NCI-H2227 treated with DMSO at 0.1 percent for 48 hours (cell line): ENCODE measurements at regions not wholly inside any gene's neighbourhood (a gene's known extent, or its start where the extent isn't known, plus 50 kb on each side); places are given as distances from the start of the nearest gene placed in this dataset.
"Not testable (repeated sequence)": the region's sequence is repeated elsewhere in the genome, so short reads cannot be mapped to it uniquely, and the experiment has no call there.

Source experiments
- DNase-seq: peaks from one replicate; lab custom pipeline; 2025; lab: John Stamatoyannopoulos, UW

- DNase-seq, result peak; percentile 2
Measured at GRCh38 chr16:35102780-35103403, 1643.5 kb downstream of the TP53TG3F start.

DNA sequence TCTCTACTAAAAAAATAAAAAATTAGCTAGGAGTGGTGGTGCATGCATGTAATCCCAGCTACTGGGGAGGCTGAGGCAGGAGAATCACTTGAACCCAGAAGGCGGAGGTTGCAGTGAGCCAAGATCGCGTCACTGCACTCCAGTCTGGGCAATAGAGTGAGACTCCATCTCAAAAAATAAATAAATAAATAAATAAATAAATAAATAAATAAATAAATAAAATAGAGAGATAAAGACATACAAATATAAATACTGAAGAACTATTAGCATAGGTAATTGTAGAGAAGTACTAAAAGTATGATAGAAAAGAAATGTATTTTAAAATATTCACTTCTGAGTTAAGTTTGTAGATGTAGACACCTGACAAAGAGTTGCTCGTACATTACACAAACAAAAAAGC is 1652.4 kb downstream of the TP53TG3F start:
- DNase-seq, result not testable (repeated sequence)

DNA sequence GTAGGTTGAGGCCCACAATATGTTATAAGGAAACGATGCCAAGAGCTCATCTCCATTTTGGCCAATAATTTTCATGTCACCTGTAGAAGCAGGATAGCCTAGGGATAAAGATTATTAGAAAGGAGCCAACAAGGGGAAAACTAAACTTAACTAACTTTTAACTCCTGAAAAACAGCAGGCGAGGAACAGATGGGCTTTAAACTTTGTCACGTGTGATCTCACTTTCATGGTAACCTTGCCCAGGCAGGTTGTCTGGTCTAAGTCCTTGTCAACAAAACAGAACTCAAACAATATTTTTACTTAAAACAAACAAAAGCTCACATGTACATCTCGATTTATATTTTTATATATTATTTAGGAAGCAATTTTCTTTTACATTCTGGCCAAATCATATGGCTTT is 1672.0 kb downstream of the TP53TG3F start:
- no peak for DNase-seq

DNA sequence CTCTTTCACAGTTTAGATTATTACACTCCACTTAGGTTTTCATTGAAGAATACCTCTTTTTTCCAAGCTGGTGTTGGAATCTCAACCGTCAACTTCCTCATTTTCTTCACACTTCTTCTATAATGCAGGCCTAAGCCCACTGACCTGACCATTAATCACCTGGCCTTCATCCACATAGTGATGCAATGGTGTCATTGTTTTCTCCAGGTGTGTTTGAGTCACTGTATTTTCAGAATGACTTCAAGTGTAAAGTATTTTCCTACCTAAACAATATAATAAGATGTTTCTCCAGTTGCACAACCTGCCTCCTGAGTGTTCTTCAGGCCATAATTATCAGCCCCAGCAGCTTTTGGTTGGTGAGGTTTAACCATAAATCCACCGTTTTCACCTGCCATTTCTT is 1675.1 kb downstream of the TP53TG3F start:
- no peak for DNase-seq

GRCh38 chr16:35140293-35140986 is 1681.0 kb downstream of the TP53TG3F start:
- no peak for DNase-seq

- no peak for DNase-seq
Measured at GRCh38 chr16:35141303-35141702, 1681.9 kb downstream of the TP53TG3F start.

DNA sequence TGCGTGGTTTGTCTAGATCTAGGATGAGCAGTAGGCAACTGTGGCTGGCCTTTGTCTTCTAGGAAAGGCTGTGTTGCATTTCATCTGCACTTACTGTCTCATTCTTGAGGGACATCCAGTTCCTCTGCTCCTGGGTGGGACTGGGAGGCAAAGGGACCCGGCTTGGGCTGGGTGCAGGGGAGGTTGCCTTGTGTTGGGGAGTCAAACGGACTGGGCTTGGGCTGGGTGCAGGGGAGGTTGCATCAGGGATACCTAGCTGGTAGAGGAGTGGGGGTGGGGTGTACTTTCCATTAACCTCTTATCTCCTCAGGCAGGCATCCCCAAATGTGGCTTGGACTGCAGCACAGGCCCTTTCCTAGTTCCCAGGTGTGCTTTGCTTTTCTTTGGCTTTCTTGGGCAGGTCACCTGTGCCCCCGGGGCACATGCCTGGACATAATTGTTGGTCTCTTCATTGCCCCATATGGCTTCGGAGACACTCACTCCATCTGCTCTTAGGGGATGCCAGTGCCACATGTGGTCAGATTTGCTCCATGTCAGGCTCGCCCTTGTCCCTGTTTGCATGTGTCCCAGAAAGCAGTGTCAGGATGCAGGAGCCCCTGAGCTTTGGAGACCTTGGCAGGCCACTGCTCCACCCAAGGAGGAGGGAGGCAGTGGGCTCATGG is 1682.9 kb downstream of the TP53TG3F start:
- DNase-seq, result no peak

DNA sequence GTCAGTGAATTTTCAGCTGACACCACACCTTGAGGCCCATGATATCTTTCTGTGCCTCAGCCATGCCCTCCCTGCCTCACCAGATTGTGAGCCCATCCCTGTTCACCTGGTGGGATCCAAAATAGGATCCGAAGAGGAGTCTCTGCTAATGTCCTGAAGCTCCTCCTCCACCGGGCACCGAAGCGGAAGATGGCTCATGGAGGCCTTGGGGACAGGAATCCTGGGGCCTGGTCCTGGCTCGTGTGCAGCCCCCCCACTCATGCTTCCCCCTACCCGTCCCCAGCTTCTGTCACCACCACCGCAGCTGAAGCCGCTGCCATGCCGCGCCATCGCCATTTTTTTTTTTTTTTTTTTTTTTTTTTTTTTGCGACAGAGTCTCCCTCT is 1683.4 kb downstream of the TP53TG3F start:
- DNase-seq, result no peak

DNA sequence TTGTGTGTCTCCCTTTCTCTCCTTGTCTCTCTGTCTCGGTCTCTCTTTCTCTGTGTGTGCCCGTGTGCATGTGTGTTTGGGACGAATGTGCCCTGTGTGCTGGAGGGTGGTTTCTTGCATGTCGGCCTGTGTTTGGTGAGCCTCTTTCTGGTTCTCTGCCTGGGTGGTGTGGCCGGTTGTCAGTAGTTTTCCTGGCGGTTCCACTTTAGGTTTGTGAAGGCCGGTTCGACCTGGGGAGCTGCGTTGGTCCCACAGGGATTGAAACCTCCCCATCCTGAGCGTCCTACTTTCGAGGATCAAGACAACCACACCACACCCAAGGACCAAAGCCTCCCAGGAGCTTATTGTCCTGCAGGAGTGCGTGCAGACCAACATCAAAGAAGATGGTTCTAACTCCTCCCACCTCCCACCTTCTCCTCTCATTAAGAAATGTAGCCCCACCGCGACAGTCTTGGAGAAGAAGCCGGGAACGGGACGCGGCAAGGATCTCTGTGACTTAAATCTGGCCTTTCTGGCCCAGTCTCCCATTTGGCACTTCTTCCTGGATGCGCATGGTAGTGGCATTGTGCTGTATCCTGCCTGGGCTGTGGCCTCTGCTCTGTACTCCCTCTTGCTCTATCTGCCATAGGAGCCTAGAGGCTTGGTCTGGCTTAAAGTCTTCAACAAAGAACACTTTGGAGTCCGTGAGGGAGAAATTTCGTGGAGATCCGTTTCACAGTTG is 1685.0 kb downstream of the TP53TG3F start:
- no peak for DNase-seq

GRCh38 chr16:35146031-35146710 is 1686.8 kb downstream of the TP53TG3F start:
- peak; percentile 9 for DNase-seq

GRCh38 chr16:35146723-35147458 is 1687.5 kb downstream of the TP53TG3F start:
- no peak for DNase-seq

GRCh38 chr16:35147556-35148504 is 1688.4 kb downstream of the TP53TG3F start:
- DNase-seq, result no peak

GRCh38 chr16:35148748-35149147 is 1689.3 kb downstream of the TP53TG3F start:
- no peak for DNase-seq

GRCh38 chr16:35149550-35149949 is 1690.1 kb downstream of the TP53TG3F start:
- no peak for DNase-seq

GRCh38 chr16:35150805-35151312 is 1691.4 kb downstream of the TP53TG3F start:
- no peak for DNase-seq

DNA sequence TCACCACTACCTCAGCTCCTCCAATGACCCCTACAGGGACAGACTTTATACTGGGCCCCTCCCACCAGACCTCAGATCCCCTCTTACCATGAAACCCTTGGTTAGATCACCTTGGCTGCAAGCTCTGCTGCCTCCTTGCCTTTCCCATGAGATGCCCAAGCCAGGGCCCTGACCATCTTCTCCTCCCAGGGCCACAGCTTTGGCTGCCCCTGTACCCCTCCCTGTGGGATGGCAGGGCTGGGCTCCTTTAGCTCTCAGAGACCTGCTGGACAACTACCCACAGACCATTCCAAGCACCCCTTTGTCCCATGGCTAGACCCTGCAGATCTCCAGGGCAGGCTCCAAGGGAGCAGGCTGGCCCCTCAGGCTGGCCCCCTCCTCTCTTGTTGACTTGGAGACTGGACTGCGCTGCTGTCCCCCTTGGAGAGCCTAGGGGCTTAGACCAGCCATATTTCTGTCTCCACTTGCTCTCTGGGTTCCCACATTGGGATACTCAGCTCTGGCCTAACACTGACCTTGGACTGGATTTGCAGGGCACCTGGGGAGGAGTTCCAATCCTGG is 1692.7 kb downstream of the TP53TG3F start:
- no peak for DNase-seq

DNA sequence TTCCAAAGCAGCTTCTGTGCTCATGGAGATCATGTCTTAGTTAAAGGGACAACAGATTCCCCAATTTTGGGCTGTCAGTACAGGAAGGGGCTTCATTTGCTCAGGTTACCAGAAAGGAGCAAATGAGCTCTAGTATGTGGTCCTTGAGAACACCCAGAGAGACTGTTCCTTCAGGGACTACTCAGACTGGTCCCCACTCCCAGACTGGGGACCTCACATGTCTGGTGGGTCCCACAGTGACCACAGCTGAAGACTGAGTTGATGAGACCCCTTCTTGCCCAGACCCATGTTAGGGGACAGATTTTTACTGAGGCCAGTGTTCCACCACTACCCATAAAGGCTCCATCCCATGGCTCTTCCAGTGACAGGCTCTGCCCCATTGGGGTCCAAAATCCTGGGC is 1695.2 kb downstream of the TP53TG3F start:
- DNase-seq, result no peak

- DNase-seq, result not testable (repeated sequence)
Measured at GRCh38 chr16:35157549-35157948, 1698.1 kb downstream of the TP53TG3F start.

DNA sequence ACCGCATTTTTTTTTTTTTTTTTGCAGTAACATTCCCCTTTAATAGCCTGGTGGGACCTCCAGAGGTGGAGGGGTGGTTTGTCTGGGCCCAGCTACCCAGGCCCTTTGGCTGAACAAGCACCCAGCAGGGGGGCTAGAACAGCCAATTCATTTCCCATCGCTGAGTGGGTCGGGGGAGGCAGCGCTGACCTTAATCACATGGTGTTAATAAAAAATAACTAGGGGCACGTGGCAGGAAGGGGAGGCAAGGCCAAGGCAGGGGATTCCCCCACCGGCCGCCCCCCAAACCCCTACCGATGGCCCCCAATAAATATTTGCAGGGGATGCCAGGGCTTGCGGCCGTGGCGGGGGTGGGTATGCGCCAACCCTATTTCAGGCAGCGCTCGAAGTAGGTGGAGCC is 1709.9 kb downstream of the TP53TG3F start:
- not testable (repeated sequence) for DNase-seq

DNA sequence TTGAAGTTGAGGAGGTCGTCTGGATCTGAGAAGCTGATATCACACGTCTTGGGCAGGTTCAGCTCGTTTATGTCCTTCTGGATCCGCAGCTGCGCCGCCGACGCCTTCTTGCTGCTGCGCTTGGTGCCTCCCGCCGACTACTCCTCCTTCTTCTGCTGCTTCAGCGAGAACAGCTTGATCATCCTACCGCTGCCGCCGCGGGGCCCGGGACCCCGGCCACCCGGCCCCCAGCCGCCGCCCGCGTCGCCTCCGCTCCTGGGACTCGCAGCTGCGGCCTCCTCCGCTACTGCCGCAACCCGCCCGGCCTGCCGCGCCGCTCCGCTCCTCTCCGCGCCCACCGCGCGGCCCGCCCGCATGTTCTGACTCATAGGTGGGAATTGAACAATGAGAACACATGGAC is 1710.6 kb downstream of the TP53TG3F start:
- not testable (repeated sequence) for DNase-seq
